C4-2B (cell line): ENCODE measurements at regions not wholly inside any gene's neighbourhood (a gene's known extent, or its start where the extent isn't known, plus 50 kb on each side); places are given as distances from the start of the nearest gene placed in this dataset.

Experiments
- H3K27ac ChIP-seq: fragments of 450-650 bp; 2 replicates; pipeline ENCODE4 v1.5.1; 2017
- CTCF ChIP-seq: fragments of 450-650 bp; conservative IDR thresholded peaks from 2 replicates; pipeline ENCODE4 v1.5.1; 2017; ENCODE audit warnings: mild to moderate bottlenecking
- ZFX ChIP-seq: fragments of 450-650 bp; IDR thresholded peaks from 2 replicates; pipeline ENCODE4 v1.6.1; 2017

- no peak overlapping the region for H3K27ac ChIP-seq
- TF ChIP-seq ZFX: no peak
- no peak for TF ChIP-seq CTCF
Observed at GRCh38 chr21:35754583-35754982, 305.7 kb downstream of the SETD4 start.

- no peak overlapping the region for H3K27ac ChIP-seq
- TF ChIP-seq CTCF: no peak
- TF ChIP-seq ZFX: no peak
Observed at GRCh38 chr21:35753308-35753707, 307.0 kb downstream of the SETD4 start.

GRCh38 chr21:35751171-35751570 is 309.2 kb downstream of the SETD4 start:
- H3K27ac ChIP-seq: no peak overlapping the region
- no peak for TF ChIP-seq ZFX
- TF ChIP-seq CTCF: no peak

GRCh38 chr21:35749904-35750303 is 310.4 kb downstream of the SETD4 start:
- H3K27ac ChIP-seq: no peak overlapping the region
- TF ChIP-seq CTCF (no peak), ZFX (no peak)

- no peak overlapping the region for H3K27ac ChIP-seq
- no peak for TF ChIP-seq ZFX
- no peak for TF ChIP-seq CTCF
Observed at GRCh38 chr21:35748678-35749314, 311.5 kb downstream of the SETD4 start.

- no peak overlapping the region for H3K27ac ChIP-seq
- TF ChIP-seq ZFX (no peak), CTCF (no peak)
Observed at GRCh38 chr21:35743571-35743970, 316.8 kb downstream of the SETD4 start.

- TF ChIP-seq CTCF (no peak), ZFX (no peak)
- no peak overlapping the region for H3K27ac ChIP-seq
Observed at GRCh38 chr21:35738347-35738961, 321.9 kb downstream of the SETD4 start.
